Endothelial cell of umbilical vein (primary cell): ENCODE measurements at regions not wholly inside any gene's neighbourhood (a gene's known extent, or its start where the extent isn't known, plus 50 kb on each side); places are given as distances from the start of the nearest gene placed in this dataset.

Experiments
- BruUV-seq: library from RNA; stranded (reverse); fragments of 400-500 nt; replicated peaks from 2 replicates; lab custom pipeline; 2021; lab: Mats Ljungman, UMichigan
- CTCF ChIA-PET: fragments of 300-600, 350-600 bp; sonication (Branson Sonifier 250); formaldehyde crosslinking; loops from one replicate; lab custom pipeline; 2021; ENCODE audit warnings: antibody characterized with exemption, inconsistent platforms; lab: Charles Lee
- POLR2A ChIA-PET: fragments of 300-600, 350-600 bp; sonication (Branson Sonifier 250); formaldehyde crosslinking; loops from one replicate; lab custom pipeline; 2021; ENCODE audit warnings: antibody characterized with exemption, inconsistent platforms; lab: Charles Lee
- DNase-seq: peaks from one replicate; pipeline ENCODE4 v3.0.0-alpha.2; 2011; ENCODE audit warnings: low read depth, low spot score
- FAIRE-seq: peaks from 2 replicates; lab custom pipeline; 2011; peaks lifted over from hg19 to GRCh38; lab: Jason Lieb, UNC
- H2AFZ ChIP-seq: 2 replicates; pipeline ENCODE4 v1.6.0; 2012; ENCODE audit warnings: low read depth, low read length, control low read depth, inconsistent platforms
- H3K27ac ChIP-seq: 2 replicates; pipeline ENCODE4 v1.5.1; 2011; ENCODE audit warnings: low read depth, mild to moderate bottlenecking, control low read depth, low read length, moderate library complexity; ENCODE audit not compliant: insufficient read depth
- H3K27me3 ChIP-seq, 2 experiments: 2 replicates each; pipeline versions ENCODE4 v1.6.0 to v1.6.1; 2011; ENCODE audit warnings: low read length in 2 of 2, mixed read lengths in 1 of 2; ENCODE audit not compliant: control insufficient read depth in 2 of 2, insufficient read depth in 2 of 2
- H3K36me3 ChIP-seq, 2 experiments: 2 replicates in 1 of 2; 3 replicates in 1 of 2; pipeline ENCODE4 v1.5.1; 2011; ENCODE audit warnings: low read length in 2 of 2, mild to moderate bottlenecking in 1 of 2, moderate library complexity in 1 of 2; ENCODE audit not compliant: control insufficient read depth in 2 of 2, insufficient read depth in 2 of 2; ENCODE audit errors: extremely low read depth in 1 of 2
- H3K4me1 ChIP-seq: 3 replicates; pipeline ENCODE4 v1.5.1; 2011; ENCODE audit warnings: mild to moderate bottlenecking, low read length; ENCODE audit not compliant: control insufficient read depth, insufficient read depth; ENCODE audit errors: extremely low read depth
- H3K4me2 ChIP-seq: 2 replicates; pipeline ENCODE4 v1.6.1; 2011; ENCODE audit warnings: low read length, control low read depth, mixed read lengths; ENCODE audit not compliant: insufficient read depth
- H3K4me3 ChIP-seq, 3 experiments: fragments of 200-600 bp in 1 of 3; sonication (generic), shearing (Covaris generic) in 1 of 3; replicated peaks in 1 of 3; 2 replicates each; pipeline ENCODE4 v1.5.1; 2011 to 2016; ENCODE audit warnings: control low read depth in 3 of 3, low read length in 3 of 3, mild to moderate bottlenecking in 2 of 3, inconsistent platforms in 1 of 3, low read depth in 1 of 3, moderate library complexity in 1 of 3; ENCODE audit not compliant: insufficient read depth in 1 of 3
- H3K79me2 ChIP-seq: 2 replicates; pipeline ENCODE4 v1.6.0; 2012; ENCODE audit warnings: low read length, inconsistent platforms; ENCODE audit not compliant: control insufficient read depth, insufficient read depth
- H3K9ac ChIP-seq: replicated peaks from 2 replicates; pipeline ENCODE3; 2011; ENCODE audit warnings: low read length, control low read depth; ENCODE audit not compliant: insufficient read depth; ENCODE audit errors: extremely low read depth
- H3K9me1 ChIP-seq: replicated peaks from 3 replicates; pipeline ENCODE4 v1.6.0; 2011; ENCODE audit warnings: mild to moderate bottlenecking, low read length; ENCODE audit not compliant: control insufficient read depth, insufficient read depth; ENCODE audit errors: extremely low read depth
- H3K9me3 ChIP-seq: replicated peaks from 2 replicates; pipeline ENCODE4 v1.5.1; 2012; ENCODE audit warnings: low read length, inconsistent platforms; ENCODE audit not compliant: control insufficient read depth, insufficient read depth
- H4K20me1 ChIP-seq: replicated peaks from 2 replicates; pipeline ENCODE3; 2011; ENCODE audit warnings: mild to moderate bottlenecking, low read length; ENCODE audit not compliant: control insufficient read depth, insufficient read depth; ENCODE audit errors: extremely low read depth
- CTCF ChIP-seq, 2 donors: IDR thresholded peaks; 1 replicate in 1 of 2; 2 replicates in 1 of 2; pipeline ENCODE4 v1.5.1; 2011; ENCODE audit warnings: low read length in 2 of 2, mild to moderate bottlenecking in 2 of 2, moderate library complexity in 2 of 2, control low read depth in 1 of 2, inconsistent platforms in 1 of 2, low read depth in 1 of 2; ENCODE audit not compliant: insufficient read depth in 1 of 2; ENCODE audit errors: extremely low read depth in 1 of 2
- EZH2 ChIP-seq: IDR thresholded peaks from 2 replicates; pipeline ENCODE4 v1.6.1; 2012; ENCODE audit warnings: borderline replicate concordance, low read depth, mild to moderate bottlenecking, moderate library complexity, low read length, inconsistent platforms; ENCODE audit not compliant: severe bottlenecking
- FOS ChIP-seq: IDR thresholded peaks from 2 replicates; pipeline ENCODE4 v1.6.1; 2011; ENCODE audit warnings: mild to moderate bottlenecking, low read length, moderate library complexity, borderline replicate concordance; ENCODE audit not compliant: insufficient read depth
- GATA2 ChIP-seq: IDR thresholded peaks from 2 replicates; pipeline ENCODE4 v1.7.0; 2011; ENCODE audit warnings: low read depth, mild to moderate bottlenecking, moderate library complexity, mixed read lengths, low read length; ENCODE audit not compliant: insufficient read length, insufficient read depth
- JUN ChIP-seq: IDR thresholded peaks from 2 replicates; pipeline ENCODE4 v1.6.1; 2011; ENCODE audit warnings: borderline replicate concordance, low read depth; ENCODE audit not compliant: insufficient read length, insufficient read depth
- MAX ChIP-seq: IDR thresholded peaks from 2 replicates; pipeline ENCODE4 v1.6.1; 2011; ENCODE audit not compliant: insufficient read depth, insufficient read length
- MYC ChIP-seq: IDR thresholded peaks from one replicate; pipeline ENCODE4 v1.6.1; 2011; ENCODE audit warnings: mild to moderate bottlenecking, low read depth, low read length
- POLR2A ChIP-seq: IDR thresholded peaks from 2 replicates; pipeline ENCODE4 v1.6.1; 2012; ENCODE audit warnings: low read depth, mild to moderate bottlenecking, control low read depth, low read length
- POLR2AphosphoS5 ChIP-seq: IDR thresholded peaks from 2 replicates; pipeline ENCODE4 v1.6.1; 2012; ENCODE audit warnings: low read depth, mild to moderate bottlenecking, control low read depth, low read length, moderate library complexity; ENCODE audit not compliant: insufficient read depth
- dilution Hi-C: fragments of 300-500 bp; cut with MboI; formaldehyde crosslinking; loops from one replicate; pipeline ENCODE4 v1.15.0; 2019; ENCODE audit warnings: low sequenced_read_pairs; ENCODE audit not compliant: extremely low pct_ligation_motif_present
- intact Hi-C: fragments of 100-400 bp; cut with micrococcal nuclease; formaldehyde crosslinking; loops from one replicate; pipeline ENCODE4 v1.10.0; 2022

GRCh38 chr5:52660621-52661020 is 127.1 kb upstream of the ITGA1 start:
- intact Hi-C loops: no loop called here
- Histone ChIP-seq H3K79me2 (no peaks in the 10 kb centered on the region), H3K27ac (no peak overlapping the region), H3K36me3 (no peaks in the 10 kb centered on the region), H4K20me1 (no peaks in the 10 kb centered on the region), H3K4me2 (no peak overlapping the region), H3K9me3 (no peaks in the 10 kb centered on the region), H3K27me3 (peaks cover 2 to 5% of the 10 kb centered on the region in 2 experiments), H3K4me3 (no peak overlapping the region), H2AFZ (no peak overlapping the region), H3K9me1 (no peaks in the 10 kb centered on the region), H3K9ac (no peak overlapping the region), H3K4me1 (no peaks in the 10 kb centered on the region)
- TF ChIP-seq EZH2 (no peak), CTCF (IDR thresholded peaks at IDR 0.05; ENCODE audit: extremely low read depth in 1 of 2, insufficient read depth in 1 of 2, low read depth in 1 of 2, low read length in 2 of 2) (no peak), JUN (no peak), POLR2A (no peak)
- dilution Hi-C loops: no loop called here
- ChIA-PET CTCF (interaction anchor here (3.4 kb wide), 1 partner anchor 1697 kb away, joined by 25 read pairs; no protein-coding TSS in a partner anchor), POLR2A (no interaction called here)
- no TSS peak for BruUV-seq
- no peak for FAIRE-seq
- no peak for DNase-seq

GRCh38 chr5:52661903-52662595 is 125.7 kb upstream of the ITGA1 start:
- FAIRE-seq (no peak), DNase-seq (no peak)

More at GRCh38 chr5:52661903-52662595, 125.7 kb upstream of the ITGA1 start:
- H3K27me3 ChIP-seq: no peaks in the 10 kb centered on the region
- CTCF ChIA-PET: interaction anchor here (1.5 kb wide), 1 partner anchor 10 kb away, joined by 3 read pairs; no protein-coding TSS in a partner anchor
- no peak overlapping the region for H3K4me2 ChIP-seq
- H2AFZ ChIP-seq: no peak overlapping the region
- H3K9ac ChIP-seq: no peak overlapping the region
- no peaks in the 10 kb centered on the region for H3K9me3 ChIP-seq
- H4K20me1 ChIP-seq: no peaks in the 10 kb centered on the region
- H3K4me3 ChIP-seq: no peak overlapping the region
- no peaks in the 10 kb centered on the region for H3K79me2 ChIP-seq
- H3K4me1 ChIP-seq: no peaks in the 10 kb centered on the region
- no peak overlapping the region for H3K27ac ChIP-seq
- no peaks in the 10 kb centered on the region for H3K9me1 ChIP-seq
- dilution Hi-C loops: no loop called here
- H3K36me3 ChIP-seq: no peaks in the 10 kb centered on the region
- intact Hi-C loops: no loop called here
- POLR2A ChIA-PET: no interaction called here
- BruUV-seq: no TSS peak
- TF ChIP-seq FOS (no peak), MYC (no peak), GATA2 (no peak), MAX (no peak), JUN (no peak), POLR2A (no peak), CTCF (IDR thresholded peaks at IDR 0.05; ENCODE audit: extremely low read depth in 1 of 2, insufficient read depth in 1 of 2, low read depth in 1 of 2, low read length in 2 of 2) (no peak), EZH2 (no peak), POLR2AphosphoS5 (no peak)
